ENCODE measurements at regions not wholly inside any gene's neighbourhood (a gene's known extent, or its start where the extent isn't known, plus 50 kb on each side); places are given as distances from the start of the nearest gene placed in this dataset.

GRCh38 chr22:47678636-47679287, 916.3 kb downstream of the TBC1D22A start:
- no peak for TF ChIP-seq GATA2 (IDR thresholded peaks at IDR 0.05; ENCODE audit: low read depth, low read length)
- TF ChIP-seq GATA3 (IDR thresholded peaks at IDR 0.05; ENCODE audit: low read depth, low read length), result no peak
